NT2/D1 (cell line): ENCODE measurements at regions not wholly inside any gene's neighbourhood (a gene's known extent, or its start where the extent isn't known, plus 50 kb on each side); places are given as distances from the start of the nearest gene placed in this dataset.

Experiments
- SUZ12 ChIP-seq: IDR thresholded peaks from 2 replicates; pipeline ENCODE4 v1.6.1; 2011; ENCODE audit not compliant: insufficient read length, insufficient read depth; ENCODE audit errors: extremely low read depth
- YY1 ChIP-seq: IDR thresholded peaks from 2 replicates; pipeline ENCODE4 v1.6.1; 2011; ENCODE audit not compliant: insufficient read length, insufficient read depth
- ZNF274 ChIP-seq: IDR thresholded peaks from 2 replicates; pipeline ENCODE4 v1.6.1; 2011; ENCODE audit warnings: mild to moderate bottlenecking, low read depth, low read length

DNA sequence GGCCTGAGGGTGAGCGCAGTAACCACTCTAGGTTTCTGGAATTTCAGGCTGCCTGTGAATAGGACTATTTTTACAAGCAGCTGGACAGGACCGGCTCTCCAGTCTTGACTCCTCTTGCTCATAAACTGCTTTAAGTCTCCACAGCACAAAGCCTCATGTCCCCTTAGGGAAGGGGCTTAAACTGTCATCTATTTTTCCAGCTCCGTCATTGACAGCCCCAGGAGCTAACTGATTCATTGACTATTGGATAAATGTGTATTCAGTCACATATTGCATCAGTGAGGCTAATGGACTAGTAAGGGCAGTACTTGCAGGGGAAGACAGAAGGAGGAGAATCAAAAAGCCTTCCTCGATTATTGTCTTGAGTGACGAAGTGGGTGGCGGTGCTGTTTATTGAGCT lies 719.4 kb upstream of the ADAMTS16 start:
- no peak for TF ChIP-seq YY1
- TF ChIP-seq SUZ12: no peak
- TF ChIP-seq ZNF274: no peak
